Gastroesophageal sphincter (tissue), 3 donors: ENCODE measurements at regions not wholly inside any gene's neighbourhood (a gene's known extent, or its start where the extent isn't known, plus 50 kb on each side); places are given as distances from the start of the nearest gene placed in this dataset.

Source experiments
- CTCF ChIP-seq, 4 experiments: fragments of 200-600 bp in 2 of 4; fragments of 450-650 bp in 2 of 4; sonication (generic) in 1 of 4; IDR thresholded peaks; one replicate each; pipeline ENCODE4 v1.5.1; 2017 to 2019; ENCODE audit warnings: antibody characterized with exemption in 4 of 4, mild to moderate bottlenecking in 2 of 4, moderate library complexity in 2 of 4
- EP300 ChIP-seq: sonication (generic); formaldehyde crosslinking; IDR thresholded peaks from one replicate; pipeline ENCODE4 v1.6.1; 2017; ENCODE audit warnings: antibody characterized with exemption, mild to moderate bottlenecking
- POLR2A ChIP-seq, 2 donors: fragments of 450-650 bp; IDR thresholded peaks; one replicate each; pipeline ENCODE4 v1.6.1; 2017; ENCODE audit warnings: antibody characterized with exemption in 2 of 2, mild to moderate bottlenecking in 2 of 2, moderate library complexity in 1 of 2
- POLR2AphosphoS5 ChIP-seq: sonication (generic); formaldehyde crosslinking; IDR thresholded peaks from one replicate; pipeline ENCODE4 v1.6.1; 2017; ENCODE audit warnings: antibody characterized with exemption

GRCh38 chr15:61641645-61642044, 412.5 kb upstream of the RORA start:
- TF ChIP-seq CTCF (IDR thresholded peaks at IDR 0.05), result no peak
- no peak for TF ChIP-seq POLR2AphosphoS5
- no peak for TF ChIP-seq POLR2A (IDR thresholded peaks at IDR 0.05)
- TF ChIP-seq EP300, result no peak
